Mucosa of stomach (tissue), 1 donor: ENCODE measurements at regions not wholly inside any gene's neighbourhood (a gene's known extent, or its start where the extent isn't known, plus 50 kb on each side); places are given as distances from the start of the nearest gene placed in this dataset.
"Not testable (repeated sequence)": the region's sequence is repeated elsewhere in the genome, so short reads cannot be mapped to it uniquely, and the experiment has no call there.

Source experiments
- H3K27me3 ChIP-seq: one replicate; pipeline ENCODE4 v1.7.0; 2013; ENCODE audit warnings: mild to moderate bottlenecking, low read length; ENCODE audit not compliant: control insufficient read depth, insufficient read depth
- H3K36me3 ChIP-seq: one replicate; pipeline ENCODE4 v1.7.0; 2013; ENCODE audit warnings: low read length; ENCODE audit not compliant: control insufficient read depth, insufficient read depth
- H3K4me1 ChIP-seq: one replicate; pipeline ENCODE4 v1.7.0; 2013; ENCODE audit warnings: mild to moderate bottlenecking, low read length; ENCODE audit not compliant: control insufficient read depth, insufficient read depth
- H3K4me3 ChIP-seq: one replicate; pipeline ENCODE4 v1.7.0; 2013; ENCODE audit warnings: low read length
- H3K9ac ChIP-seq: one replicate; pipeline ENCODE4 v1.7.0; 2013; ENCODE audit warnings: mild to moderate bottlenecking, low read length, moderate library complexity
- H3K9me3 ChIP-seq: one replicate; pipeline ENCODE4 v1.7.0; 2013; ENCODE audit warnings: mild to moderate bottlenecking, low read length, moderate library complexity; ENCODE audit not compliant: control insufficient read depth
- donor health status: Pancreatic carcinoma.

DNA sequence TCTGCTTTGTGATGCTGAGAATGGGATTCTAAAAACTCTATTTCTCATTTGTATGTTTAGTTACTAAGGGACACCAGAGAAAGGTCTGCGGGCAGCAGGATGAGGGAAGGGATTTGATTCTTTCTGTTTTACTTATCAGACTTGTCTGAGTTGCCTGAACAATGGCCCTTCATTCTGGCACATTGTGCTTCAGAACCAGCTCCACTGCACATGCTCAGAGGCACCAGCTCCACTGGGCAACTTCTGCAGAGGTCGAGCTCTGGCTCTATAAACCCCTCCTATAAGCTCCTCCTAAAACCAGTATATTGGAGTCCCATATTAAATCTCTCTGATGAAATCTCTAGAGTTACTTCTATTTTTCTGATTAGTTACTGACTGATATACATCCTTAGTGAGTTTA is 453.2 kb upstream of the CDIN1 start:
- H3K4me3 ChIP-seq: no peak overlapping the region
- H3K4me1 ChIP-seq: no peaks in the 10 kb centered on the region
- H3K36me3 ChIP-seq: no peaks in the 10 kb centered on the region
- no peak overlapping the region for H3K9ac ChIP-seq
- no peaks in the 10 kb centered on the region for H3K27me3 ChIP-seq
- H3K9me3 ChIP-seq: no peaks in the 10 kb centered on the region

DNA sequence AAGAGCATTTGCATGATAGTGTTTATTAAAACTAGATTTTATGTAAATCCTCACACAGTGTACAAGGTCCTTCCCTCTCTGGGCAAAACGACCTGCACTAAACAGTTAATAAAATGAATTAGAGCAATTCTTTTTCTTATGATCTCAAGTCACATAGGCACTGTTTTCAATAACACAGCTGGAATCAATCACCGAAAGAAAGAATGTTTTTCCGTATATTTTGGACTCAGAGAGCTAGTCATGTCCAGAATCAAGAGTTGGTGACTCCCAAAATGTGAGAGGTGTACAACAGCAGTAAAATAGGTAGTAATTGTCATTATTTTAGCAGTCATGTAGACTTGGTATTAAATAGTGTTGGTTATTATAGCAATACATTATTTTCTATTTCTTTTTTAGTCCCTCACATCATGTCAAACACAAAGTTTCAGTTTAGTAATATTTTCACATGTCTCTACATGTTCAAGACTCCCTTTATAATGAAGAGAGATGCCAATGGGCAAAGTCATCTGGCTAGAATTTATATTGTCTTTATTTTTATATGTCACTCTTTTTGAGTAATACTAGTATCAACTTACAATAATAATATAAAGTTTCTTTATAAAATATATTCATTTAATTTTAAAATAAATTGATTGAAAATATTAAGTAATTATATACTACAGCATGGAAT is 448.6 kb upstream of the CDIN1 start:
- Histone ChIP-seq H3K27me3 (no peaks in the 10 kb centered on the region), H3K36me3 (no peaks in the 10 kb centered on the region), H3K4me1 (no peaks in the 10 kb centered on the region), H3K9me3 (no peaks in the 10 kb centered on the region), H3K9ac (no peak overlapping the region), H3K4me3 (no peak overlapping the region)

DNA sequence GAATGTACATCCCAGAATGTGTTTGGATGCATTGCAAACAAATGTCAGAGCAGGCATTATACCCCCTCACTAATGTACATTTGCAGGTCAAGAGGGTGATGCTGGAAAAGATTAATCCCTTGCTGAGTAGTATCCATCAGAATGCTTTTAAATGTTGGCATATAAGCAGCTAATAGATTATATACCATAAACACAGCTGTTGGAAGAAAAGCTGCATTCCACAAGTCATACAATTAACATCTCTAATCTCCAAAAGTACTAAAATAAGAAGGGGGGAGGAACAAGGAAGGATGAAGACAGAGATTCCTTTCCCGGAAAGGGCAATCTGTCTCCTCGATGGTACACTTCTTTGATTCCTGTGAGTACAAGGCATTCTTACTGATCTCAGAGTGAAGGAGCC is 445.7 kb upstream of the CDIN1 start:
- Histone ChIP-seq H3K27me3 (no peaks in the 10 kb centered on the region), H3K4me3 (no peak overlapping the region), H3K9me3 (no peaks in the 10 kb centered on the region), H3K9ac (no peak overlapping the region), H3K4me1 (no peaks in the 10 kb centered on the region), H3K36me3 (no peaks in the 10 kb centered on the region)

DNA sequence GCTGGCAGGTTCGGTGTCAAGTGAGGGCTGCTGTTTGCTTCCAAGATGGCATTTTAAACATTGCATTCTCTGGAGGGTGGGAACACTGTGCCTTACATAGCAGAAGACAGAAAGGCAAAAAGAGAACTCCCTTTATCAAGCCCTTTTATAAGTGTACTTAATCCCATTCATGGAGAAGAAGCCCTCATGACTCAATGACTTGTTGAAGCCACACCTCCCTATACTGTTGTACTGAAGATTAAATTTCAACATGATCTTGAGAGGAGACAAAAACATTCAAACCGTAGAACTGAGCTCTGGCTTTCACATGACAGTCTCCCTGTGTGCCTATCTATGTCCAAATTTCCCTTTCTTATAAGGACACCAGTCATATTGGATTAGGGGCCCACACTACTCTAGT is 443.4 kb upstream of the CDIN1 start:
- Histone ChIP-seq H3K4me1 (no peaks in the 10 kb centered on the region), H3K9ac (no peak overlapping the region), H3K9me3 (no peaks in the 10 kb centered on the region)

DNA sequence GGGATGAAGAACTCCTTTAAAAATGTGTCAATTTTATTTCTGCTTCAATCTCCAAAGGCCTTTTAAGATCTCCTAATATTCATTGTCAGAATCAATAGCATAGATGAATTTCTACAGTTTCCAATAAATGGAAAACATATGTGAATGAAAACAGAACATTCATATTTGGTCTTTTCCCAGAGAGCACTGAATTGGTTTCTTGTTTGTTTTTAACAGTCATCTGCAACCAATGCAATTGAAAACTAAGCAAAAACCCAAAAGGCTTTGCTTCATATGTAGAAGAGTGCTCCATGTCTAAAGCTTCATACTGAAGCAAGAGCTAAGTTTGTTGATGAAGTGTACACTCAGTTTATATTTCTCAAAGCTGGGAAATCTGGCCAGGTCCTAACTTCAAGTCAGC is 426.5 kb upstream of the CDIN1 start:
- Histone ChIP-seq H3K4me3 (no peak overlapping the region), H3K4me1 (no peaks in the 10 kb centered on the region), H3K9ac (no peak overlapping the region), H3K9me3 (no peaks in the 10 kb centered on the region), H3K36me3 (no peaks in the 10 kb centered on the region), H3K27me3 (no peaks in the 10 kb centered on the region)

More for the DNA sequence above, 443.4 kb upstream of the CDIN1 start:
- Histone ChIP-seq H3K36me3 (no peaks in the 10 kb centered on the region), H3K27me3 (no peaks in the 10 kb centered on the region), H3K4me3 (no peak overlapping the region)

DNA sequence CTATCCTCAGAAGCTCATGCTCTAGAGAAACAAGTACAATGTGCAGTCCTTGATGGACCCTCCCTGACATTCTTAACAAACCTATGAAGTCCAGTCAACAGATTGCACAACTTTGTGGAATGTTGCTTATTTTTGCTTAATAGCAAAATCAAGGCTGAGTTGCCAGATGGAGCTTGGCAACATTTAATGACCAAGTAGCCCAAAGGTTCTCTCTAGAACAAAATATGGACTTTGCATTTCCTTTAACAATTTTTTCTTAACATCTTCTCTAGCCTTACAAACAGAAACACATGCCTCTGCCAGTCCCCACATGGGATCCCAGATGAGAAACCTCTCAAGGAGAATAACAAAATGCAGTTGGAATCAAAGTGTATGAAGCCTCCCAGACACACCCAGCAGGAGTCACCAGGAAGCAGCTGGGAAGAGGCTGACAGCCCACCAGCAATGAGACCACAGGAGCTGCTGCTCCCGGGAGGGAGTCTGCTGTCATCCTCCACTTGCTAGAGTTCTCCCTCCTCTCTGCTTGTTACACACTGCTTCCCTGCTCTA is 422.5 kb upstream of the CDIN1 start:
- Histone ChIP-seq H3K4me3 (no peak overlapping the region), H3K27me3 (no peaks in the 10 kb centered on the region), H3K9me3 (no peaks in the 10 kb centered on the region), H3K9ac (no peak overlapping the region), H3K36me3 (no peaks in the 10 kb centered on the region), H3K4me1 (no peaks in the 10 kb centered on the region)

DNA sequence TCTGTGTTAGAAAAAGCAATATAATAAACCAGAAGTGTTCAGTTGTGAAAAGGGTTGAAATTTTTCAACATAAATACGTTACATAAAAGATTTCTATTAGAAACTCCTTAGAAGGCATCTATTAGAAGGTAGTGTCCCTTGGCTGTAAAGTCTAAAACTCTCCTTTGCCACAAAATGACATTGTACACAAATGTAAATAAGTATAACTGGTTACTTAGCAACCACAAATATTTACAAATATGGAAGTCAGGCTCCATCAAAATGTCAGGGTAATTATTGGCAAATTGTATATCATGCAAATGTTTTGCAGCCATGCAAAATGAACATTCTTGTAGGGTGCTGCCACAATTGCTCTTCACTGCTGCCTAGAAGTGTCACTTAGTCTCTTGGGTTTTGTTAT is 419.1 kb upstream of the CDIN1 start:
- Histone ChIP-seq H3K36me3 (no peaks in the 10 kb centered on the region), H3K4me1 (no peaks in the 10 kb centered on the region), H3K9ac (no peak overlapping the region), H3K27me3 (no peaks in the 10 kb centered on the region), H3K9me3 (no peaks in the 10 kb centered on the region), H3K4me3 (no peak overlapping the region)

DNA sequence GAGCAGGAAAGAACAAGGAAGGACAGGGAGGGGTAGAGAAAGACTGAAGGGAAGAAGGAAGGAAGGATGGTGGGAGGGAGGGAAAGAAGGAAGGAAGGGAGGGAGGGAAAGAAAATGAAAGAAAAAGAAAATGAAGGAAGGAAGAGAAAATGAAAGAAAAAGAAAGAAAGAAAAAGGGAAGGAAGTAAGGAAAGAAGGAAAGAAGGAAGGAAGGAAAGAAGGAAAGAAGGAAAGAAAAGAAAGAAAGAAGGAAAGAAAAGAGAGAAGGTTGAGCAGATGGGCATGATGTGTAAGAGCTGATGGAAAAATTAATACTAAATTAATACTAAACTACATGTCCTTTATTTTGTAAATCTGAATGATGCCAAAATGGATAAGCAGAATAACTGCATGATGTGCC is 418.3 kb upstream of the CDIN1 start:
- Histone ChIP-seq H3K27me3 (no peaks in the 10 kb centered on the region), H3K4me3 (no peak overlapping the region), H3K36me3 (no peaks in the 10 kb centered on the region), H3K9me3 (no peaks in the 10 kb centered on the region), H3K9ac (no peak overlapping the region), H3K4me1 (no peaks in the 10 kb centered on the region)

DNA sequence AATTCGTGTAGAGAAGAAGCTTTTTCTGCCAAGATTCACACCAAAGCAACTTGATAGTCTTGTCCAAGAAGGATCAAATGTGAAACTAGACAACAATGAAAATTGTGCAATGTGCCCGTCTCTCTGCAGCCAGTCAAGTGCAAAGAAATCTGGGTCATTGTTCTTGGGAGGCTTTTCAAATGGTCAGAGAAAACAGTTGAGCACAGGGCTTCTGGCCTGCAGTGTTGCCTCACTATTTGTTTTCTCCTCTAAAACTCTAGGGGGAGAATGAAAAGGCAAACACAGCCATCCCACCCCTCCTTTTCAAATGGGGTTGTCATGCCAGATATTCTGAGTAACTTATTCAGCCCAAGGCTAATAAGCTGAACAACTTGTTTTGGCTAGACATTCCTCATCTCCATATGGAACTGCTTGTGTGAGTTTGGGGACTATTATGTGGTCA is 417.6 kb upstream of the CDIN1 start:
- H3K9ac ChIP-seq: no peak overlapping the region
- H3K36me3 ChIP-seq: no peaks in the 10 kb centered on the region
- H3K4me3 ChIP-seq: no peak overlapping the region
- H3K4me1 ChIP-seq: no peaks in the 10 kb centered on the region
- H3K27me3 ChIP-seq: no peaks in the 10 kb centered on the region
- no peaks in the 10 kb centered on the region for H3K9me3 ChIP-seq

DNA sequence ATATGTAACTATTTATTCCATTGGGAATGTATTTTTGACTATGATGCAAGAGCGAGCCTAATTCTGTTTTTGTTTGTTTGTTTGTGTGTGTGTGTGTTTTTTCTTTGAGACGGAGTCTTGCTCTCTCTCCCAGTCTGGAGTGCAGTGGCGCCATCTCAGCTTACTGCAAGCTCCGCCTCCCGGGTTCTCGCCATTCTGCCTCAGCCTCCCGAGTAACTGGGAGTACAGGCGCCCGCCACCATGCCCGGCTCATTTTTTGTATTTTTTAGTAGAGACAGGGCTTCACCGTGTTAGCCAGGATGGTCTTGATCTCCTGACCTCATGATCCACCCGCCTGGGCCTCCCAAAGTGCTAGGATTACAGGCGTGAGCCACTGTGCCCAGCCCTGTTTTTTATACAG is 415.4 kb upstream of the CDIN1 start:
- H3K4me1 ChIP-seq, H3K4me3 ChIP-seq, H3K9ac ChIP-seq, H3K27me3 ChIP-seq, H3K36me3 ChIP-seq, H3K9me3 ChIP-seq: not testable (repeated sequence)

DNA sequence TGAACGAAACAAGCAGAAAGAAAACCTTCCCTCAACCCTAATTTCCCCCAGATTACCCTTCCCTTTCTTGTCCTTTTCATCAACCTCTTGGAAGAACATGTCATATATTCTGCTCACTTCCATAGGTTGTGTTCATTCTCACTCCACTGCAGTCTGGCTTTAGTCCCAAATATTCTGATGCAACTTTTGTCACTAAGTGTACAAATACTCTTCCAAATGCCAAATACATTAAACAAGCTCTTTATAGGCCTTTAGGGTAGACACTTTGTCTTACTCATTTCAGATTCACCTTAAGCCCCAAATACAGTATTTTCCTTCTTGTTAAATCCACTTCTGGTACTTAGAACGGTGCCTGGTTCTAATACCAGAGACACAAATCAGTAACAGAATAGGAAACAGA is 406.5 kb upstream of the CDIN1 start:
- no peak overlapping the region for H3K9ac ChIP-seq
- no peaks in the 10 kb centered on the region for H3K9me3 ChIP-seq
- H3K27me3 ChIP-seq: no peaks in the 10 kb centered on the region
- H3K4me1 ChIP-seq: peaks cover 10% of the 10 kb centered on the region
- no peak overlapping the region for H3K4me3 ChIP-seq
- H3K36me3 ChIP-seq: no peaks in the 10 kb centered on the region

DNA sequence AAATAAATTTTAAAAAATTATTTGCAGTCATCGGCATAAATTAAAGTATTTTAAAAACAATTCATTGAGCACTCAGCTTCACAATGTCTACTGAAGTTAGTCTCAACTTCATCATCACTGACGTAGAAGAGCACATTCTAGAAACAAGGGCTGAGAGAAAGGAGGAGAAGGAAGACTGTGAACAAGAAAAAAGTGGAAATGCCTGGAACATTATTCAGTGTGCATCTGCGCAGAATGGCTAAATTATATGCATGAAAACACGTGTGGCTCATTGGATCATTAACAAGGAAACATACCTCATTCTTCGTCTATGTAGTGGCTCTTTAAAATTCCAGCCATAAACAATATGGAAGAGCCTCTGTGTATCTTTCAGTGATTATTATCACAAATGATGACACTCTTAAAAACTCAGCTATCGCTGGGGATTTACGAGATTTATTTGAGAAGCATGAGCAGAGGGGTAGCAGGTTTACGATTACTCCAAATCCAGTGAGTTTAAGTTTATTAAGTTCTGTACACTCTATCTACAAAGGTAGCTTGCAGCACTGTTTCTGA is 404.2 kb upstream of the CDIN1 start:
- Histone ChIP-seq H3K36me3 (no peaks in the 10 kb centered on the region), H3K27me3 (no peaks in the 10 kb centered on the region), H3K4me3 (no peak overlapping the region), H3K9me3 (no peaks in the 10 kb centered on the region), H3K9ac (no peak overlapping the region), H3K4me1 (peaks cover 10% of the 10 kb centered on the region)
